Fibroblast of the conjunctiva (primary cell): ENCODE measurements at regions not wholly inside any gene's neighbourhood (a gene's known extent, or its start where the extent isn't known, plus 50 kb on each side); places are given as distances from the start of the nearest gene placed in this dataset.
"Not testable (repeated sequence)": the region's sequence is repeated elsewhere in the genome, so short reads cannot be mapped to it uniquely, and the experiment has no call there.

Experiments used
- DNase-seq: peaks from one replicate; pipeline ENCODE4 v3.0.0-alpha.2; 2010; ENCODE audit warnings: low read depth

DNA sequence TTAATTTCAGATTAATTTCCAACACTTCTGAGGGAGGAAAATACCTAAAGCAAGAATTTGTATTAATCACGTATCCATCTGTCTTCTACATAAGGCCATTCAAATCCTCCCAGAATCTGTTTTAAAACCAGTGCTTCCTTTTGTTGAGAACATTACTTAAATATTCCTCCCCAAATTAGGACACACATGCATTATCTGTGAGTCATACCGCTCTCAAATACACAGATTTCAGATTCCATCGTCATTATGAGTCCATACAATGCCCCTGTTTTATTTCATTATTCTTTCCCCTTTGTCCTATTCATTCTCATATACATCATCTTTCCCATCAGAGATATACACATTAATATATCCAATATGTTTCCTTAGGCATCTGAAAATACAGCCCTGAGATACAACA lies 57.3 kb upstream of the PRSS12 start:
- peak; percentile 64 for DNase-seq

DNA sequence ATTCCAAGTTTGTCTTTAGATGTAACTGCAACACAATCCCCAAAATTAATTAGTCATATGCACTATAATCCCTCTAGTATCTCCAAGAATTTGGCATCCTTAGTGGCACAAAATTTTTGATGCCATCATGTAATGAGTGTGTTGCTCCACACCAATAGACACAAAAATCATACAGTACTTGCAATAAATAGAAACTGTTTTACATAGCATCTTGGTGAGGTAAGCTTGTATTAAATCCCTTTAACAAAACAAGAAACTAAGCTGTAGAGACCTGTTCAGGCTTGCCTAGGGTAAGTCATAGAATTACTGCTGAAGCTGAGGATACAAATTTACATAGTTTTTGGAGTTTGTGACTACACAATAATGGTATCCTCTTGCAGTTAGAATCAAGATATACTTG lies 64.5 kb upstream of the PRSS12 start:
- peak; percentile 24 for DNase-seq

DNA sequence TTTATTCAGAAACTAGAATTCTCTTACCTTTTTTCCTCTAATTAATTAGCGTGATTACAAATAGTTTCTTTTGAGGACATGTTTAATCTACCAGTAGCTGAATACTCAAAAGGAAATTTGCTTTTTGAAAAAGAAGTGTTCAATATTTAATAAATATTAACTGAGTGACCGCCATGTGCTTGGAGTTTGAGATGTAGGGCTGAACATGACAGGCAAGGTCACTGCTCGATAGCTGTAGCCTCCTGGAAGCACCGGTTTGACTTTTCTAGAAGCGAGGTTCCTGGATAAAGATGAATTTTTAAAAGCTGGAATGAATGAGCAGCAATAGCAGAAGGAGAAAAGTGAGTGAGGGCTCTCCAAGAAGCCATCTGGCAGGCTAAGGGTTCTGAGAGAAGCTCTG lies 65.0 kb upstream of the PRSS12 start:
- not testable (repeated sequence) for DNase-seq

DNA sequence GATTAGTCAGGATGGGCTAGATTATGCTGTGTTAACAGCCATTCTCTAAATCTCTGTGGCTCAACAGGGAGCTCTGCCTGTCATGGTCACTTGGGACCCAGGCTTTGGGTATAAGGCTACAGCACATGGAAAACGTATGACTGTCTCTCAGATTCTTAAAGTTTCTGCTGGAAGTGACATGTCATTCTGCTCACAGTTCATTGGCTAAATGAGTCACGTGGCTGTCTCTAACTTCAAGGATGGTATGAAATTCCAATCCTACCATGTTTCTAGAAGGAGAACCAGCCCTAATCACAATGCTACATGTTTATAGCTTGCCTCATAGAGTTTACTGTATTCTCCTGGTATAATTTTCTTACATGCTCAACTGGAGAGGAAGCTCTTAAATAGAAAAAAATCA lies 65.6 kb upstream of the PRSS12 start:
- not testable (repeated sequence) for DNase-seq

DNA sequence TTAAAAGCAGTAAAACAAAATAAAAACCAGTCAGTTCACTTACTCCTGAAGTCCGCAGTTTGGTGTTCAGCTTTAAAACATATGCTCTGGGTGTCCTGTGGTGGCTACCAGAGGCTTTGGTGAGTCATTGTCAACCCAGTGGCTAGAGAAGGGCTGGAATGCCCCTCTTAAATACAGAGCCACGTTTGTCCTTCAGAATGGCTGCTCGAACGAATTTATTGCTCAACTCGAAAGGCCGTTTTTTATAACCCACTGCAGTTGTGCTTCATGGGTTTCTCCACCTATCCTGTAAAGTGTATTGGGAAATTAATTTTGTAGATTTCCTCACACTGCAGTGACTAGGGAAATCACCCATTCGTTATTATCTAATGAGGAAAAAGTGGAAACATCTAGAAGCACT lies 66.8 kb upstream of the PRSS12 start:
- DNase-seq: not testable (repeated sequence)

DNA sequence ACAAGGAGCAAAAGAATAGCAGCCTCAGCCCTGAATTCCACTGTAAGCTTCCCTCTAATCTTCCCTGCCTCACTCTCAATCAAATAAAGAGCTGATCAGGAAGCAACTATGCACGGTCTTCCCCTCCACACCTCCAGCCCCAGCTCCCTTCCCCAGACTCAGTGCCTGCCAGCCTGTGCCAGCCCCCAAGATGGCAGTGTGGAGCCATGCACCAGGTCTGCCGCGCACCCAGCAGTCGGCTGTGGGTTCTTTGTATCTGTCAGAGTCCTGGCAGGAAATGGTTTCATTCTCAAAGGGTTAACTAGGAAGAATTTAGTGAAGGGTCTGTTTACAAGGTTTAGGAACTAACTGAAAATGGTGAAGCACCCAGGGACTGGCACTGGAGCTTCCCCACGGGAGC lies 71.3 kb upstream of the PRSS12 start:
- DNase-seq: peak; percentile 26

DNA sequence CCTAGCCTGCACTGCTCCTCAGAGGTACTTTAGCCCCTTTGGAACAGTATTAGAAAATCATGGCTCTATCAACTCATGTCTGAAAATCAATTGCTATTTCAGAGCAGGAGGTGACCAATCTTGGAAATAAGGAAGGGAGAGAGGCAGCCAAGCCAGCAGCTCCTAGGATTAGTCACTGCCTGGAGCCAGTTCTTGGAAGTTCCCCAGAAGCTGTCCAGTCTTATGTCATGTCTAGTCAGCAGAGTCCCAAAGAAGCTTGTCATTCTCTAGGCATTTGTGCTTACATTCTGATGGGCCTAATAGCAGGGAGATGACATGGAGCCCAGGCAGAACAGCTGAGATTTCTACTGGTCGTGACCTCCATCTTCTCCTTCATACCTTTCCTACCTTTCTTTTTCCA lies 76.1 kb upstream of the PRSS12 start:
- not testable (repeated sequence) for DNase-seq

DNA sequence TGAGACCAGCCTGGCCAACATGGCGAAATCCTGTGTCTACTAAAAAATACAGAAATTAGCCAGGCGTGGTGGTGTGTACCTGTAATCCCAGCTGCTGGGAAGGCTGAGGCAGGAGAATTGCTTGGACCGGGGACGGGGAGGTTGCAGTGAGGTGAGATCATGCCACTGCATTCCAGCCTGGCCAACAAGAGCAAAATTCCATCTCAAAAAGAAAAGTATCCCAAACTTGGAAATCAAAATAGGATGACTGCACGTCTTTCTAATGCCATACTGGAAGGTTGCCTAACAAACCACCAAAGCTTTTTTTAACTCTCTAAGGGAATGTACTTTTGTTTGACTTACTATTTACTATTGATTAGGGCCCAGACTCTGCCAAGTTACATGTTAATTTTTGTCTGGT lies 79.6 kb upstream of the PRSS12 start:
- not testable (repeated sequence) for DNase-seq

DNA sequence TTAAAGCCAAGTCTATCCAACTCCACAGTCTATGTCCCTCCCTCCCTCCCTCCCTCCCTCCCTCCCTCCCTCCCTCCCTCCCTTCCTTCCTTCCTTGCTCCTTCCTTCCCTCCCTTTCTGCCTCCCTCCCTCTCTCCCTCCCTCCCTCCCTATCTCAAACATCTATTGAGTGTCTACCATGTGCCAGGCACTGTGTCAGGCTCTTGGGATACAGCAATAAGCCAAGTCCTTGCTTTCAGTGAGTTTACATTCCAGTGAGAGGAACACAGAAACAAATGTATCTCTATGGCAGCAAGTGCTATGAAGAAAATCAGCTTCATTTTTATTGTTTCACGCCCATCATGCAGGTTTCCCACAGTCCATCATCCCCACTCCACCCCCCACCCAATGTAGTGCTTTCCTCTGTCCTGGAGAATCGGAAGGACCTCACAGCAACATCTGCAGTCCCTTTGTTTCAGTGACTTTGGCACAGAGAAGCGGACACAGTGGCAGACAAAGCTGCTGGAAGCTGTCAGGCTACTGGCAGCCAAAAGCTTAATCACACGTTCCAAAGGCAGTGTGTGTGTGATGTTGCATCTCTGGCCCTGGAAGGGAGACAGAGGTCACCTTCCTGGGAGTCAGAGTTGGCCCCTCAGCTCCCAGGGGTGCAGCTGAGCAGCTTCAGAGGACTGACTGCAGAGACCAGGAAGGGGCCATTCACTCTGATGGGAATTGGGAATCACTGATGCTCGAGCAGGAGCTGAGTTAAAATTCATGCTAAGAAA lies 81.0 kb upstream of the PRSS12 start:
- not testable (repeated sequence) for DNase-seq

DNA sequence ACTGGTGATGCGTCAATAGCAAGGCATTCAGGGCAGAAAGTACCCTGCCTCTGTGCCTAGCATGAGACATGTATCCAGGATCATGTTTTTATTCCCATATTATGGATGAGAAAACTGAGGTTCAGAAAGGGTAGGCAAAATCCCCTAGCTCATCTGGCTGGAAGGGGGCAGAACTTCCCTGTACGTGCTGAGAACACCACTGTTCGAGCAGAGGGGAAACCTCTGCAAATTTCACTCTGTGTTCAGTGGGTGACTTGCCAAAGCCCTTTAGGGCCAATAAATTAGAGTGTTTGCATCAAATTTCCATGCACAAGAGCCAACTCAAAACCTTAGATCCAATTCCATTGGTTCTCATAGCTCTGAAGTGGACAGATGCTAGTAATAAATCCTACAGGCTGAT lies 82.6 kb upstream of the PRSS12 start:
- not testable (repeated sequence) for DNase-seq

DNA sequence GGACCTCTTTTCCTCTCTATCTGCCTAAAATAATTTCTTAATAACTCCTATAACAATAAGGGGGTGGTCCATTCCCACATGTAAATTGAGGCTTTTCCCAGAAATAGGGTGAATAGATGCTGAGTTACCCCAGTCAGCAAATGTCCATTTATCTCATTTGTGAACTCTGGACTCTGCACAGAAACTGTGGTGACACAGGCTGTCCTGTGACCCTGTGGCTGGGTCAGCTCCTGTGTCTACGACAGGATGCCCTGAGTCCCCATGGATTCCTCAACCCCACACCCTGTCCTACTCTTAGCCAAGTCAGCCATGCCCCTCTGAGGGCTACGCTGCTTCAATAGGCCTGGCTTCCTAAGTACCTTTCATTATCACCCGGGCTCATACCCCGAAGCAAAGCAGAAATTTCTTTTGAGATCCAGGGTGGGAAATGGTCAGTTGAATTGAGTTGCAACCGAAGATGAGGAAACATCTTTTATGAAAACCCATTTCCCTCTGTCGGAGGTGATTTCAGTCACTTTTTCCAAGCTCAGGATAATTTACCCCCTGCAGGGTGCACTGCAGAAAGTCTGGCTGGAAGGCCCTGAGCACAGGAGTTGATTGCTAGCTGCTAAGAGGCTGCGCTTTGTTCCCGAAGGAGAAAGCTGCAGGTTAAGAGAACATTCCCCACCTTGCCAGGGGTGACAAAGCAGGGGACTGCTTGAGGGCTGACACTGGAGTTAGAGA lies 89.5 kb upstream of the PRSS12 start:
- not testable (repeated sequence) for DNase-seq

DNA sequence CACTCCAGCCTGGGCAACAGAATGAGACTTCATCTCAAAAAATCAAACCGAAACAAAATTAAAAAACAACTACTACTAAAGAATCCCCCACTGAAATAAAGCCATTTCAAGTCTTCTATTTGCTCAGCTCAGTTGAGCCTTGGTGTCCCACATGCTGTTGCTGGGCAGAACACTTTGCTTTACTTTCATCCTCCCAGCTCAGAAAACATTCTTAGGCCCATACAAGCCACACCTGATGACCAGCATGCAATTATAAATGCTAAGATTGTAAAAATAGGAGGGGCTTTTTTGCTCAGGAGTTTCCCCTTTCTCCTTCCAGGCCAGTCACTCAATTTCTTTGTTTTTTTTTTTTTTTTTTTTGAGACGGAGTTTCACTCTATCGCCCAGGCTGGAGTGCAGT lies 94.6 kb upstream of the PRSS12 start:
- DNase-seq: not testable (repeated sequence)

DNA sequence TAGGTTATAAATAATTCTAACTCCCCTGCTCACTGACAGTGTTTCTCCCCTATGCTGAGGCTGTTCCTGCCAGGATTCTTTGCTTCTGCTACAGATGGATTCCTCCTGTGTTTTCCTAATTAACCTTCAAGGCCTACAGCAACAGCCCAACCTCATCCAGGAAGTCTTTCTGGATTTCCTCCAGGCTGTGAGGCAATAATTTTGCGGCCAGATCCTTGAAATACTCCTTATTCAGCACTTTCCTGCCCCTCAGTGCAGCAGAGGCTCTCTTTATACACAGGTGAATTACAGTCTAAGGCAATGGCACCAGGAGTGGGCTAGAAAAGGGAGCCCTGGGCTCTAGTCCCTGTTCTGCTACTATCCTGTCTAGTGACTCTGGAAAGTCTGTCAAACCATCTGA lies 102.1 kb upstream of the PRSS12 start:
- not testable (repeated sequence) for DNase-seq

DNA sequence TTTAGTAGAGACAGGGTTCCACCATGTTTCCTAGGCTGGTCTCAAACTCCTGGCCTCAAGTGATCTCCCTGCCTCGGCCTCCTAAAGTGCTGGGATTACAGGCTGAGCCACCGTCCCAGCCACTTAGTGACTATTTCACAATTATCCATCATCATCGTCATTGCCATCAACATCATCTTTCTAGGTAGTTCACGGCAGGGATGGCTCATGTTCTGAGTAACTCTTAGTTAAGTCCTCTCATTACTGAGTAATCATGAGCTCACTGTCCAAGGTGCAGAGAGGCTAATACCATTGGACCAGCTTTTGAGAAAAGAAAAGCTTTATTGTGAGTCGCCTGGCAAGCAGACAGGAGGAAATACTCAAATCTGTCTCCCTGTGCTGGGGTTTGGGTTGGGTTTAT lies 108.6 kb upstream of the PRSS12 start:
- DNase-seq: not testable (repeated sequence)

DNA sequence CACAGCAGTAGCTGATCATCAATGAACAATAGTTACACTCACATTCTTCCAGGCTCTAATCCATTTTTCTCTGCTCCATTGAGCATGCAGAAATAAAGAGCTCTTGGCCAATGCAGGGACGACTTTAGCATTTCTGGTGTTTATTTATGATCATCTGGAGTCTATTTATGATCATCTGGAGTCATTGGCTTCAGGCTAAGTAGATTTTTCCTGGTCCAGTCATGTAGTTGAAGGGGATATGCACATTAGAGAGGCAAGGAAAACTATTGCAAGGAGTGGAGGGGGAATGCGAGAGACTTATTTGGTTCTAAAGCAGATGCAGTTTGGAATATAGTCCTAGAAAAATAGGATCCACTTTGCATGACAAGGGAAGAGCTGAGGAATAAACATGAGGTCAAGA lies 113.0 kb upstream of the PRSS12 start:
- peak; percentile 34 for DNase-seq

DNA sequence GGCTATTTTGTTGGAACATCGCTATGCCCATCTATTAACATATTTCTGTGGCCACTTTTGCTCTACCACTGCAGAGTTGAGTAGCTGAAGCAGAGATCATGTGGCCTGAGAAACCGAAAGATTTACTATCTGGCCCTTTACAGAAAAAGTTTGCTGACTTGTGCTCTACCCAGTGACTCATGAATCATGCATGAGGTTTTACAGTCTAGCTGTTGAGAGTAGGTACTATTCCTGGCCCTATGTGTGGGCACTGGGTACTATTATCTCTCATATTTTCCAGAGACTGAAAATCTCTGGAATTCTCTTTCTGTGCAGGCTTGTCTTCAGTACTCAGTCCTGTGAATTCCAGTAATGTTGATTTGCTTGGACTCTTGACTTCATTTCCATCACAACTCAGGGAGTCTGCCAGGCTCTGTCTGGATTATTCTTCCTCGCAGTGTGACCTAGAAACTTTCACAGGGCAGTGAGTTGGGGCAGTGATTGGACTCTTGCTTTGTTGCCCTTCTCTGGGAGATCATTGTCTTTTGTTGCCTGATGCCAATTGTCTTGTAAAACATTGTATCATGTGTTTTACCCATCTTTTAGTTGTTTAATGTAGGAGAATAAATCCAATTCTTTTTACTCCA lies 121.3 kb upstream of the PRSS12 start:
- DNase-seq: not testable (repeated sequence)

DNA sequence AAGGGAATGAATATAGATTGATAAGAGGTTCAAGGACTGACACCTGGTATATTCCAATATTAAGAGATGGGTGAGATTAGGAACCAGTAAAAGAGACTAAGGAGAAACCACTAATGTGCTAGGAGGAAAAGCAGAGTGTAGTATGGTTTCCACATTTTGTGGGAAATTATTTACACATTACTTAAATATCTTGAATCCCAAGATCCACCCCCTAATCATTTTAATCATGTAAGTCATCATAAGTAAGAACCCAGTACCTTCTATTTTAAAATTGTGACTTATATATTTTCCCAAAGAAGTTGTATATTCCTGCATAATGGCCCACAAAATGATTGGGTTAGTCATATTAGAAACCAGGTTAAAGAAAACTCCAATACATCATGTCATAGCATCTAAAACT lies 122.0 kb upstream of the PRSS12 start:
- not testable (repeated sequence) for DNase-seq

DNA sequence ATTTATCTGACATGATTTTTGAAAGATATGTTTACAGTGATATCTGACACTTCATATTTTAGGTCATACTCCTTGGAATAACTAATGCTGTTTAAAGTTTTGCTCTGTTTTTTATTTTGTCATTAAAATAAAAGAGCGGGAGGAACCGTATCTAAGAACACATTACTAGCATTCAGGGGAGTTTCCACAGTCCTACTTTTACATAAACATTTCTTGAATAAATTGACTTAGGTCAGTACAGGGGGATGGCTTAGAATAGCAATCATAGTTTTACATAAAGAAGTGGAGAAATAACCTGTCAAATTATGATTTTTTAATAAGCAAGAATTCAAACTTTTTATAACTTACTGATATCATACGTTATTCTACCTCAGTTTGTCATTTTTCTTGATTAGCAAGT lies 123.1 kb upstream of the PRSS12 start:
- DNase-seq: not testable (repeated sequence)

DNA sequence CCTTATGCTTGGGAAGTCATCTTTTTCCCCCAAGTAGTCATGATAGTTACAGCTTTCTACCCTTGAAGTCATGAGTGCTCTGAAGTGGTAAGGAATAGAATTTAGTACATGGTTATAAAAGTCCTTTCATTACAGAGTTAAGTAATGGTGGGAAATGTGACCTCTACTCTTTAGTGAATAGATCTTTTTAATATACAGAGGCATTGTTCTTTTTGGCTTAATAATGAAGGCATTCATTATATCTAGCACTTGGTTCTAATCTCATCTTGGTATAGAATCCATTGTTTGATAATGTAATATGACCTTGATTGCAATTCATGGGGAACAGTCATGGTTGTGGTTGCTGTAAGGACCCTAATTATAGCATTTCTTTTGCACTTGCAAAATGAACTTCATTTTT lies 125.0 kb upstream of the PRSS12 start:
- DNase-seq: not testable (repeated sequence)

DNA sequence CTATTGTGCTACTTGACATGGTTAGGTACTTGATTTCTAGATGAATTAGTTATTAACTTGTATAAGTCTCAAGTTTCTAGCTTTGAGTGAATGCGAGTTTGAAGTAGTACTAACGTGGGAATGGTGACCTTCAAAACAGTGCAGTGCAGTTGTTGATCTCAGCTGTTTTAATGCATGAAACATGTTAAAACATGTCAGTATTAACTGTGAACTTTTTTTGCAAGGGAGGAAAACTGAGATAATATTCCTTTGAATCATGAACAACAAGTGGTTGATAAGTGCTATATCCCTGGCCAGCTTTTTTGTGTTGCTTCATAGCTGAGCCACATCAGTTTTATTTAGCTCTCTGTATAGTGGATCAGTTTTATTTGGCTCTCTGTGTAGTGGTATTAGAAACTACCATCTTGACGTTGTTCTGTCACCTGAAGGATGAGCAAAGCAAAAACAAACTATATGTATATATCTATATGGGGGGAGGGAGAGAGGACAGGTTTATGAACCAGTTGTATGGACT lies 133.1 kb upstream of the PRSS12 start:
- DNase-seq: not testable (repeated sequence)

DNA sequence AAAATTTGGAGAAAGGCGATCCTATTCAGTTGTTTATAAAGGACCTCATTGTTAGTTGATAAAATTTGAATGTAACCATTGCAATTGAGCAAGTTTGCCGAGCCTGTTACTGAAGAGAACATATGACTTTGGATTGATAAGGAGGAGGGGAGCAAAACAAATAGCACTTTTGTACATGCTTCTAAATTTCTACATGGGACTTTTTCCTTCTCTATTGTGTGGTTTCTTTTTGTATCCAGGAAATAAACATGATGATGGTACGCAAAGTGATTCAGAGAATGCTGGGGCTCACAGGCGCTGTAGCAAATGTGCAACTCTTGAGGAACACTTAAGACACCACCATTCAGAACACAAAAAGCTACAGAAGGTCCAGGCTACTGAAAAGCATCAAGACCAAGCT lies 140.2 kb upstream of the PRSS12 start:
- DNase-seq: not testable (repeated sequence)

DNA sequence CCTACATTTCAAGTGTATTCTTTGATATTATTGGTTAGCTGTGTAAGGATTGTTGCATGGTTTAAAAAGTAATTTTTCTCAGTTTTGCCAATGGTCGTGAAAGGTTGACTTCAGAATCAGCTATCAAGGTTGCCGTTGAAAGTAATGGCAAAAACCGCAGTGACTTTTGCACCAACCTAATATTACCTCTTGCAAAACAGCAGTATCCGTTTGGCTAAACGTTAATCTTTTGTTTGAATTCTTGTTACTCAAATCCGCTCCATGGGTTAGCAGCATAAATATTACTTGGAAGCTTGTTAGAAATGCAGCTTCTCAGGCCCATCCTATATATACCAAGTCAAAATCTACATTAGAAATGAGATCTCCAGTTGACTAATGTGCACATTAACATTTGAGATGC lies 141.6 kb upstream of the PRSS12 start:
- DNase-seq: not testable (repeated sequence)

DNA sequence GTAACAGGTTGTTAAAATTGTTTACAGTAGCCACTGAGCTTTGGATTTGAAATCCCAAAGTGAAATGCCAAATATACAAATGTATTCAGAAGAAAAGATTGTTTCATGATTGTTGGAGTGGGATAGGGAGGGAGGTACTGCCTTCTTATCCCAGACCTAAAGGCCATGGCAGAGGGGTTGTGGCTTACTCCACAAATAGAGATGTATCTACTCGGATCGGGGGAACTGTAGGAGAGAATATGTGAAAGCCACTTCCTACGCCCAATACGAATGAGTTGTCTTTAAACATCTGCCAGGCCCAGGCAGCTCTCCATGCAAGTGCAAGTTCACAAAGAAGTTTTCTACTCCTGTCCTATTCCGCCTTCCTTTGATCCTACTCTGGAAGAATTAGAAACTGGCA lies 150.2 kb upstream of the PRSS12 start:
- DNase-seq: not testable (repeated sequence)
